Right lobe of liver (tissue), 6 donors: ENCODE measurements at regions not wholly inside any gene's neighbourhood (a gene's known extent, or its start where the extent isn't known, plus 50 kb on each side); places are given as distances from the start of the nearest gene placed in this dataset.

ENCODE experiments used
- ATAC-seq, 4 donors: fragments of 200-7000 bp; cut with Tn5 transposase; one replicate each; pipeline ENCODE4 v1.9.1; 2020; ENCODE audit warnings: mild to moderate bottlenecking in 4 of 4, moderate library complexity in 4 of 4
- DNase-seq, 3 donors: peaks; one replicate each; pipeline ENCODE4 v3.0.0-alpha.2; 2020
- H3K27ac ChIP-seq, 3 donors: fragments of 200-600 bp; one replicate each; pipeline ENCODE4 v1.8.0; 2022
- H3K27me3 ChIP-seq, 2 donors: fragments of 200-600 bp; one replicate each; pipeline ENCODE4 v1.8.0; 2022
- H3K36me3 ChIP-seq, 4 donors: fragments of 200-600 bp; sonication (generic) in 1 of 4; one replicate each; pipeline versions ENCODE4 v1.5.1 to v1.8.0; 2017 to 2022; ENCODE audit warnings: control low read depth in 1 of 4
- H3K4me1 ChIP-seq, 4 donors: fragments of 200-600 bp; sonication (generic) in 1 of 4; one replicate each; pipeline versions ENCODE4 v1.5.1 to v1.8.0; 2017 to 2022; ENCODE audit warnings: control low read depth in 1 of 4
- H3K4me3 ChIP-seq, 3 donors: fragments of 200-600 bp; one replicate each; pipeline ENCODE4 v1.8.0; 2022
- H3K9me3 ChIP-seq, 4 donors: fragments of 200-600 bp; sonication (generic) in 1 of 4; one replicate each; pipeline versions ENCODE4 v1.5.1 to v1.8.0; 2017 to 2022; ENCODE audit warnings: control low read depth in 1 of 4
- POLR2A ChIP-seq: fragments of 450-650 bp; IDR thresholded peaks from one replicate; pipeline ENCODE4 v1.6.1; 2017; ENCODE audit warnings: antibody characterized with exemption, mild to moderate bottlenecking
- WGBS: methylation state at CpG from one replicate; pipeline ENCODE4 v1.1.6; 2018; ENCODE audit warnings: low coverage, low lambda C conversion rate; ENCODE audit not compliant: insufficient coverage; ENCODE audit errors: missing lambda C conversion rate; 5-methylcytosine and 5-hydroxymethylcytosine counted together
- intact Hi-C, 2 donors: fragments of 100-400 bp; cut with DNase I; formaldehyde crosslinking; loops; one replicate each; pipeline versions ENCODE4 v1.11.2 to v1.14.1; 2022
- TF ChIP-seq, protein P1 (sequence below), 4 donors: fragments of 200-600 bp in 3 of 4; fragments of 450-650 bp in 1 of 4; IDR thresholded peaks; one replicate each; pipeline versions ENCODE4 v1.5.1 to v1.8.0; 2016 to 2022; ENCODE audit warnings: antibody characterized with exemption in 4 of 4, mild to moderate bottlenecking in 2 of 4
- donor health status: DM: no; HTN: yes; CAD: no.
- donor health status: DM: no; HTN: no; CAD: no.
- donor health status: DM: no; HTN: no; CAD: no.
- donor health status: DM: no; HTN: yes; CAD: no.
- donor health status: DM: no; HTN: yes; CAD: no.

DNA sequence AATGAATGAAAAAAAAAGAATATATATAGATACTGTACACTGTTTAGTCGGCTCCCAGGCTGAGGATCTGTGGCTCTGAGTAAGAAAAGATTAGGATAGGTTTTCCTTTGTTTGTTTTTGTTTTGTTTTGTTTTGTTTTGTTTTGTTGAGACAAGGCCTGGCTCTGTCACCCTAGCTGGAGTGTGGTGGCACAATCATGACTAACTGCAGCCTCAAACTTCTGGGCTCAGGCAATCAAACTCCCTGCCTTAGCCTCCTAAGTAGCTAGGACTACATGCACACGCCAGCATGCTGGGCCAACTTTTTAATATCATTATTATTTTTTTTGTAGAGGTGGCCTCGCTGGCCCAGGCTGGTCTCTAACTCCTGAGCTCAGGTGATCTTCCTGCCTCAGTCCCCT lies 87.9 kb upstream of the PTBP2 start:
- WGBS: 76% methylated on average over 3 of the region's 3 CpGs
- Histone ChIP-seq H3K9me3 (no peaks in the 10 kb centered on the region), H3K4me3 (no peak overlapping the region), H3K27ac (no peak overlapping the region), H3K27me3 (no peaks in the 10 kb centered on the region), H3K36me3 (no peaks in the 10 kb centered on the region), H3K4me1 (no peaks in the 10 kb centered on the region)
- ATAC-seq (no peak), DNase-seq (no peak)
- TF ChIP-seq POLR2A: no peak
- TF ChIP-seq, protein P1, sequence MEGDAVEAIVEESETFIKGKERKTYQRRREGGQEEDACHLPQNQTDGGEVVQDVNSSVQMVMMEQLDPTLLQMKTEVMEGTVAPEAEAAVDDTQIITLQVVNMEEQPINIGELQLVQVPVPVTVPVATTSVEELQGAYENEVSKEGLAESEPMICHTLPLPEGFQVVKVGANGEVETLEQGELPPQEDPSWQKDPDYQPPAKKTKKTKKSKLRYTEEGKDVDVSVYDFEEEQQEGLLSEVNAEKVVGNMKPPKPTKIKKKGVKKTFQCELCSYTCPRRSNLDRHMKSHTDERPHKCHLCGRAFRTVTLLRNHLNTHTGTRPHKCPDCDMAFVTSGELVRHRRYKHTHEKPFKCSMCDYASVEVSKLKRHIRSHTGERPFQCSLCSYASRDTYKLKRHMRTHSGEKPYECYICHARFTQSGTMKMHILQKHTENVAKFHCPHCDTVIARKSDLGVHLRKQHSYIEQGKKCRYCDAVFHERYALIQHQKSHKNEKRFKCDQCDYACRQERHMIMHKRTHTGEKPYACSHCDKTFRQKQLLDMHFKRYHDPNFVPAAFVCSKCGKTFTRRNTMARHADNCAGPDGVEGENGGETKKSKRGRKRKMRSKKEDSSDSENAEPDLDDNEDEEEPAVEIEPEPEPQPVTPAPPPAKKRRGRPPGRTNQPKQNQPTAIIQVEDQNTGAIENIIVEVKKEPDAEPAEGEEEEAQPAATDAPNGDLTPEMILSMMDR (IDR thresholded peaks at IDR 0.05): no peak
- intact Hi-C loops: no loop called here

- WGBS: 79% methylated on average over 2 of the region's 2 CpGs
- Histone ChIP-seq H3K27me3 (no peaks in the 10 kb centered on the region), H3K9me3 (no peaks in the 10 kb centered on the region), H3K4me1 (no peaks in the 10 kb centered on the region), H3K4me3 (no peak overlapping the region), H3K27ac (no peak overlapping the region), H3K36me3 (no peaks in the 10 kb centered on the region)
- intact Hi-C loops: no loop called here
- ATAC-seq (no peak), DNase-seq (no peak)
- TF ChIP-seq POLR2A: no peak
- TF ChIP-seq, protein P1 (IDR thresholded peaks at IDR 0.05): no peak
Observed at GRCh38 chr1:96634883-96635282, 86.7 kb upstream of the PTBP2 start.

- ATAC-seq (no peak), DNase-seq (no peak)
- H3K36me3 ChIP-seq: no peaks in the 10 kb centered on the region
- H3K9me3 ChIP-seq: no peaks in the 10 kb centered on the region
- intact Hi-C loops: no loop called here
- H3K4me1 ChIP-seq: no peaks in the 10 kb centered on the region
- H3K27me3 ChIP-seq: no peaks in the 10 kb centered on the region
- no peak overlapping the region for H3K4me3 ChIP-seq
- WGBS: 48% methylated on average over 3 of the region's 3 CpGs
- no peak overlapping the region for H3K27ac ChIP-seq
- no peak for TF ChIP-seq POLR2A
- TF ChIP-seq, protein P1 (IDR thresholded peaks at IDR 0.05): no peak
Observed at GRCh38 chr1:96641282-96641681, 80.3 kb upstream of the PTBP2 start.

DNA sequence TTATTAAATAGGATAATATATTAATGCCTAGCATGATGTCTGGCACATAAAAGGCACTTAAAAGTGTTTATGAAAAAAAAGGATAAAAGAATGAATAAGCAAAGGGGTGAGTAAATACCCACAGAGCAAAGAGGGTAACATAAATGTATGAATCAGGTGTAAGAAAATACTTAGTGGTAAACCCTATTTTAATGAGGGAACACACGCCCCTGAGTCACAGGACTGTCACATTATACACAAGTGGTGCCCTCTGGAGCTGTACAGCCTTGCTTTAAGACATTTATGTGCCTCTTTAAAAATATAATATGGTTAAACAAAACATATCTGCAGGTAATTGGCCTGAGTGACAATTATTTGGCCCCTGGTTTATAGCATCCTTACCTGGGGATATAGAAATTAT lies 78.1 kb upstream of the PTBP2 start:
- Histone ChIP-seq H3K27ac (no peak overlapping the region), H3K4me3 (no peak overlapping the region), H3K9me3 (no peaks in the 10 kb centered on the region), H3K27me3 (no peaks in the 10 kb centered on the region), H3K36me3 (no peaks in the 10 kb centered on the region), H3K4me1 (no peaks in the 10 kb centered on the region)
- no peak for DNase-seq
- TF ChIP-seq POLR2A: no peak
- TF ChIP-seq, protein P1 (IDR thresholded peaks at IDR 0.05): no peak
- WGBS: 27% methylated on average over 1 of the region's 1 CpG
- intact Hi-C loops: no loop called here
- no peak for ATAC-seq

DNA sequence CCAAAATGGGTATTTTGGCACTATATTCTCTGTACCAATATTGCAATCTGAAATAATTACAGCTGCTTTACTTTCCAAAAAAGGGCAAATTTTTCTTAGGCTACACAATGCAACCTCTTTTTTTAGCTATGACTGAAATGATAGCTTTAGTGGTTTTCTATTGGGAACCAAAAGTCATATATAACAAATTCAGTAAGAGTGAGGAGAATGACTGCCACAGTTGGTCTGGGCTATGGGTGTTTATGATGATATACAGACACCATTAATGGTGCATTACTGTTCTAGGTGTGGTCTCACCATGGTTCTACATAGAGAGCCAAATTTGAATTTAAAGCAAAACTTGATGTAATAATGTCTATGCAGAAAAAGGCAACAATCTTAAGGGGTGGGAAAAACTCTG lies 72.3 kb upstream of the PTBP2 start:
- H3K9me3 ChIP-seq: no peaks in the 10 kb centered on the region
- intact Hi-C loops: no loop called here
- H3K27ac ChIP-seq: no peak overlapping the region
- ATAC-seq (no peak), DNase-seq (no peak)
- H3K4me1 ChIP-seq: no peaks in the 10 kb centered on the region
- H3K27me3 ChIP-seq: no peaks in the 10 kb centered on the region
- TF ChIP-seq, protein P1 (IDR thresholded peaks at IDR 0.05): no peak
- no peaks in the 10 kb centered on the region for H3K36me3 ChIP-seq
- H3K4me3 ChIP-seq: no peak overlapping the region
